Breast epithelium (tissue), 3 donors: ENCODE measurements at regions not wholly inside any gene's neighbourhood (a gene's known extent, or its start where the extent isn't known, plus 50 kb on each side); places are given as distances from the start of the nearest gene placed in this dataset.

Source experiments
- POLR2A ChIP-seq: fragments of 450-650 bp; IDR thresholded peaks from one replicate; pipeline ENCODE4 v1.6.1; 2016; ENCODE audit warnings: antibody characterized with exemption, mild to moderate bottlenecking, moderate library complexity
- TF ChIP-seq, protein P1 (sequence below), 3 donors: fragments of 450-650 bp; IDR thresholded peaks; one replicate each; pipeline ENCODE4 v1.5.1; 2016 to 2017; ENCODE audit warnings: antibody characterized with exemption in 3 of 3, mild to moderate bottlenecking in 3 of 3, moderate library complexity in 3 of 3

DNA sequence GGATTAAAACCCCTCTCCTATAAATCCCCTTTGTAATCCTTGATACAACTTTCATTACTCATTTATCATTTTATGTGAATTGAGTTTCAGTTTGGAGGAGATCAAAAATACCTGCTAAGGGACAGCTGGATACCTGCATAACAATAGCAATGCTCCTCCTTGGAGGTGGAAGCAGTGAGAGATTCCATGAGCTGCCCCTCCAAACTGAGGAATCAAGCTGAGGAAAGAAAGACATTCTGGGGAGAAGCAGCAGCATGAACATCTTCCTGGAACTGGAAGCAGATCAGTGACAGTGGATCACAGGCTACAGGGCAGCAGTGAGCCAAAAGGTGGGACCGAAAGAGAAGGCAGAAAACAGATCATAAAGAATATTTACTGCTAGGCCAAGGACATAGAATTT, 199.8 kb upstream of the CNKSR2 start:
- no peak for TF ChIP-seq POLR2A
- TF ChIP-seq, protein P1, sequence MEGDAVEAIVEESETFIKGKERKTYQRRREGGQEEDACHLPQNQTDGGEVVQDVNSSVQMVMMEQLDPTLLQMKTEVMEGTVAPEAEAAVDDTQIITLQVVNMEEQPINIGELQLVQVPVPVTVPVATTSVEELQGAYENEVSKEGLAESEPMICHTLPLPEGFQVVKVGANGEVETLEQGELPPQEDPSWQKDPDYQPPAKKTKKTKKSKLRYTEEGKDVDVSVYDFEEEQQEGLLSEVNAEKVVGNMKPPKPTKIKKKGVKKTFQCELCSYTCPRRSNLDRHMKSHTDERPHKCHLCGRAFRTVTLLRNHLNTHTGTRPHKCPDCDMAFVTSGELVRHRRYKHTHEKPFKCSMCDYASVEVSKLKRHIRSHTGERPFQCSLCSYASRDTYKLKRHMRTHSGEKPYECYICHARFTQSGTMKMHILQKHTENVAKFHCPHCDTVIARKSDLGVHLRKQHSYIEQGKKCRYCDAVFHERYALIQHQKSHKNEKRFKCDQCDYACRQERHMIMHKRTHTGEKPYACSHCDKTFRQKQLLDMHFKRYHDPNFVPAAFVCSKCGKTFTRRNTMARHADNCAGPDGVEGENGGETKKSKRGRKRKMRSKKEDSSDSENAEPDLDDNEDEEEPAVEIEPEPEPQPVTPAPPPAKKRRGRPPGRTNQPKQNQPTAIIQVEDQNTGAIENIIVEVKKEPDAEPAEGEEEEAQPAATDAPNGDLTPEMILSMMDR (IDR thresholded peaks at IDR 0.05): no peak
